ENCODE measurements at regions not wholly inside any gene's neighbourhood (a gene's known extent, or its start where the extent isn't known, plus 50 kb on each side); places are given as distances from the start of the nearest gene placed in this dataset.

DNA sequence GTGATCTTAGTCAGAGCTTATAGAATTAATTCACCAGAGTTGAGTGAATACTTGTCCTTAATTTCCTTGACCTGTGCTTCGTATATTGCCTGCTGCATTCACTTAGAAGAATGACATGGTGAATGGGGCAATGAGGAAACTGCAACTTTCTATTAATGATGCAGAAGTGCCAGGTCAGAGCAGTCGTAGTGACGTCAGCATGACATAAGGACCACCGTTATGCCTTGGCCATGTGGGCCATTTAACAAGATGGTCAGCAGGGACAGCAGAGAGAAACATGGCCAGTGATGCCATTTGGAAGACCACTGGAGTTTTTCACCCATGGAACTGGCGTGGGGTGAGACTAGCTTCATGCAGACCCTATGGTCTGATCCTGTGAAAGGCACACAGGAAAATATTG, 1469.4 kb upstream of the TMEM132C start:
- H3K4me3 ChIP-seq (ENCODE audit: low read depth, low read length), result no peak overlapping the region
- TF ChIP-seq, protein P1, sequence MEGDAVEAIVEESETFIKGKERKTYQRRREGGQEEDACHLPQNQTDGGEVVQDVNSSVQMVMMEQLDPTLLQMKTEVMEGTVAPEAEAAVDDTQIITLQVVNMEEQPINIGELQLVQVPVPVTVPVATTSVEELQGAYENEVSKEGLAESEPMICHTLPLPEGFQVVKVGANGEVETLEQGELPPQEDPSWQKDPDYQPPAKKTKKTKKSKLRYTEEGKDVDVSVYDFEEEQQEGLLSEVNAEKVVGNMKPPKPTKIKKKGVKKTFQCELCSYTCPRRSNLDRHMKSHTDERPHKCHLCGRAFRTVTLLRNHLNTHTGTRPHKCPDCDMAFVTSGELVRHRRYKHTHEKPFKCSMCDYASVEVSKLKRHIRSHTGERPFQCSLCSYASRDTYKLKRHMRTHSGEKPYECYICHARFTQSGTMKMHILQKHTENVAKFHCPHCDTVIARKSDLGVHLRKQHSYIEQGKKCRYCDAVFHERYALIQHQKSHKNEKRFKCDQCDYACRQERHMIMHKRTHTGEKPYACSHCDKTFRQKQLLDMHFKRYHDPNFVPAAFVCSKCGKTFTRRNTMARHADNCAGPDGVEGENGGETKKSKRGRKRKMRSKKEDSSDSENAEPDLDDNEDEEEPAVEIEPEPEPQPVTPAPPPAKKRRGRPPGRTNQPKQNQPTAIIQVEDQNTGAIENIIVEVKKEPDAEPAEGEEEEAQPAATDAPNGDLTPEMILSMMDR (IDR thresholded peaks at IDR 0.05; ENCODE audit: low read depth, low read length), result no peak
- TF ChIP-seq, protein P2, sequence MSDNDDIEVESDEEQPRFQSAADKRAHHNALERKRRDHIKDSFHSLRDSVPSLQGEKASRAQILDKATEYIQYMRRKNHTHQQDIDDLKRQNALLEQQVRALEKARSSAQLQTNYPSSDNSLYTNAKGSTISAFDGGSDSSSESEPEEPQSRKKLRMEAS (IDR thresholded peaks at IDR 0.05; ENCODE audit: low read depth, low read length), result no peak
- TF ChIP-seq POLR2A (IDR thresholded peaks at IDR 0.05; ENCODE audit: extremely low read depth, insufficient read length) (no peak), MYC (IDR thresholded peaks at IDR 0.05; ENCODE audit: low read depth, low read length) (no peak)

DNA sequence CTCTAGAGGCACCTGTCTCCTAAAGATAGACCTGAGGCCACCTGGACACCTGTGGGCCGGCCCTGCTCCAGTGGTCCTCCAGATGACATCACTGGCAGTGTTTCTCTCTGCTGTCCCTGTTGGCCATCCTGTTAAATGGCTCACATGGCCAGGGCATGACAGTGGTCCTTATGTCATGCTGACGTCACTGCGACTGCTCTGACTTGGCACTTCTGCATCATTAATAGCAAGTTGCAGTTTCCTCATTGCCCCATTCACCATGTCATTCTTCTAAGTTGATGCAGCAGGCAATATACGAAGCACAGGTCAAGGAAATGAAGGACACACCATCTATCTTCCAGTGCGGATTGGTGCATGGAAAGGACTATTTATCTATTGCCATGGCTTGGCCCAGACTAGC, 1468.5 kb upstream of the TMEM132C start:
- no peak for DNase-seq (ENCODE audit: low read depth)
- TF ChIP-seq MYC (IDR thresholded peaks at IDR 0.05; ENCODE audit: low read depth, low read length), result no peak
- TF ChIP-seq, protein P2 (IDR thresholded peaks at IDR 0.05; ENCODE audit: low read depth, low read length), result no peak
- TF ChIP-seq, protein P1 (IDR thresholded peaks at IDR 0.05; ENCODE audit: low read depth, low read length), result no peak
- no peak for TF ChIP-seq POLR2A (IDR thresholded peaks at IDR 0.05; ENCODE audit: extremely low read depth, insufficient read length)
- no peak overlapping the region for H3K4me3 ChIP-seq (ENCODE audit: low read depth, low read length)

More for the DNA sequence above, 1469.4 kb upstream of the TMEM132C start:
- DNase-seq (ENCODE audit: low read depth), result no peak

DNA sequence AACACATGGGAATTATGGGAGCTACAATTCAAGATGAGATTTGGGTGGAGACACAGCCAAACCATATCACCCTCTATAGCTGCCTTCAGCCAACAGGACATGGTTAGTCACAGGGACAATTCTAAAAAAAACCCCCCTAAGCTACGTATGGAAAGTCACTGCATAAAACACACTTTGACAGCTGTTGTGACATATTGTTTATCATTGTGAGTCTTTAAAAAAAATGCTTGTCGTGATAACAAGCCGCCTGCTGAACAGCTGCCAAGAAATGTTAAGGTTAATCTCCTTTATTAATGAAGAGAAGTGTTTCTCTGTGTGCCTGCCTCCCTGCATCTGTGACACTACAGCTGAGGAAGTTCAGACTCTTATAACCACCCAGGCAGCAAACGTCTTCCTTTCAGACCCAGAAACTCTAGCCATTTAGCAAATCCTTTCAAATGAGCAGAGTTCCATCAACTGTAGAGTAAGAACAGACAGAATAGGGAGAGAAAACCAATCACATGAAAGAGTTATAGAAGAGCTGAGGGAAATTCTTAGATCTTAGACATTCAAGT, 1459.6 kb upstream of the TMEM132C start:
- no peak for DNase-seq (ENCODE audit: low read depth)
- TF ChIP-seq, protein P1 (IDR thresholded peaks at IDR 0.05; ENCODE audit: low read depth, low read length), result no peak
- TF ChIP-seq, protein P2 (IDR thresholded peaks at IDR 0.05; ENCODE audit: low read depth, low read length), result no peak
- TF ChIP-seq POLR2A (IDR thresholded peaks at IDR 0.05; ENCODE audit: extremely low read depth, insufficient read length) (no peak), MYC (IDR thresholded peaks at IDR 0.05; ENCODE audit: low read depth, low read length) (no peak)
- no peak overlapping the region for H3K4me3 ChIP-seq (ENCODE audit: low read depth, low read length)

DNA sequence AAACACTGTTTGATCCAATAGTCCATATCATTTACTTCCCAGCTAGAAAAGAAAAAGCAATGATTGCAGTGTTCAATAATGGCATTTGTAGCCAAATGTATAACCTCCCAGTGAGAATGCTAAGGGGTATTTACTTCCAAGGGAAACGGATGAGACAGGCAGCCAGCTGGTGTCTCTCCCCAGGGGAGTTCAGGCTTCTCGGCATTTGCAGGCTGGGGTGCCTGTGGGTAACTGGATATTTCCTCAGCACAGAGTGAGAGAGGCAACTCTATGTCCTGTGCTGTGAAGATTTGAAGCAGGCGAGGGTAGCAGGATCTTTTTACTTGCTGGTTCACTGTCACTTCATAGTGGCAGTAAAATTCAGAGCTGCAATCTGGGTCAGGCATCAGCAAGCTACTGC, 1455.6 kb upstream of the TMEM132C start:
- DNase-seq (ENCODE audit: low read depth), result no peak
- TF ChIP-seq, protein P1 (IDR thresholded peaks at IDR 0.05; ENCODE audit: low read depth, low read length), result no peak
- TF ChIP-seq POLR2A (IDR thresholded peaks at IDR 0.05; ENCODE audit: extremely low read depth, insufficient read length) (no peak), MYC (IDR thresholded peaks at IDR 0.05; ENCODE audit: low read depth, low read length) (no peak)
- TF ChIP-seq, protein P2 (IDR thresholded peaks at IDR 0.05; ENCODE audit: low read depth, low read length), result no peak
- H3K4me3 ChIP-seq (ENCODE audit: low read depth, low read length), result no peak overlapping the region

DNA sequence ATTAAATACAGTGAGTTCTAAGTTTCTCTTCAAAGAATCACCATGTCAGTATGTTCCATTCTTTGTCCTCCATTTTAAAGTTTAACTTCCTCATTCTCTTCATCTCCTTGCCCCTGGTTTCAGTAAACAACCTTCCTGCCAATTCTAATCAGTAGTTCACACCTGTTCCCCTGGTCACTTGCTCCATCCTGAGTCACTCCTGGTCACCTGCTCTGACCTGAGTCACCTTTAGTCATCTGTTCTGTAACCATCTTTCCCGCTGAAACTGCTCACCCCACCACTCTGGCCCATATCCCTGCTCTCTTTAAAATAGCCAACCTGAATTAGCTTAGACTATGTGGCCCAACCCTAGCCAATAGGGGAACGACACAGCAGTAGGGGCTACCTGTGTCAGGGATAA, 1447.4 kb upstream of the TMEM132C start:
- DNase-seq (ENCODE audit: low read depth), result no peak
- H3K4me3 ChIP-seq (ENCODE audit: low read depth, low read length), result no peak overlapping the region
- no peak for TF ChIP-seq MYC (IDR thresholded peaks at IDR 0.05; ENCODE audit: low read depth, low read length)
- TF ChIP-seq, protein P2 (IDR thresholded peaks at IDR 0.05; ENCODE audit: low read depth, low read length), result no peak
- no peak for TF ChIP-seq POLR2A (IDR thresholded peaks at IDR 0.05; ENCODE audit: extremely low read depth, insufficient read length)
- TF ChIP-seq, protein P1 (IDR thresholded peaks at IDR 0.05; ENCODE audit: low read depth, low read length), result no peak
